ENCODE measurements at regions not wholly inside any gene's neighbourhood (a gene's known extent, or its start where the extent isn't known, plus 50 kb on each side); places are given as distances from the start of the nearest gene placed in this dataset.

DNA sequence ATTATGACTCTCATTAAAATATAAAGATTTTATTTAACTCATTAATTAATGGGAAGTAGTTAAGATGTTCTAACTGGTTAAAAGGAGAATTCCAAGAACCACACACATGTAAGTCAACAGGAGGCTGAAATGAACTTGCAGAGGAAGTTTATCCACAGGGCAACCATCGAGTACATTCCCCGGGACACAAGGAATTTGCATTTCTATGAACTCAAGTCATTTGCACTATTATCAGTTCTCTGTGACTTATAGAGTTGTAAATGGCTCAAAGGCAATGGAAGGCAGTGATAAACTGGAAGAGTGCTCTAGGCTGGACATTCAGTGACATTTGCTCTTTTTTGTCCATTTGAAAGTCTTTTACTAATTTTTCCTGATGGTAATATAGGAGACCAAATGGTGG, 97.4 kb downstream of the SNX5 start:
- Histone ChIP-seq H3K27ac (no peak overlapping the region), H3K4me3 (no peak overlapping the region), H3K36me3 (no peaks in the 10 kb centered on the region), H3K4me1 (peaks cover 3 to 42% (median 31%) of the 10 kb centered on the region in 4 donors), H3K9me3 (no peaks in the 10 kb centered on the region), H3K27me3 (no peaks in the 10 kb centered on the region)
- TF ChIP-seq CTCF (IDR thresholded peaks at IDR 0.05) (no peak), EP300 (IDR thresholded peaks at IDR 0.05) (no peak), POLR2AphosphoS5 (IDR thresholded peaks at IDR 0.05) (no peak), POLR2A (IDR thresholded peaks at IDR 0.05) (no peak)
- 74 to 82% methylated on average over 2 of the region's 2 CpGs for WGBS, 2 donors
- intact Hi-C loops (cut with DNase I), result loop anchor here (5.0 kb wide), 1 partner anchor 64 kb away; no protein-coding TSS in a partner anchor
- no peak for DNase-seq

GRCh38 chr20:17870086-17870740, 98.4 kb downstream of the SNX5 start:
- DNase-seq, result no peak
- no peaks in the 10 kb centered on the region for H3K27me3 ChIP-seq
- H3K9me3 ChIP-seq, result no peaks in the 10 kb centered on the region
- intact Hi-C loops (cut with DNase I), result loop anchor here (5.0 kb wide), 1 partner anchor 63 kb away; no protein-coding TSS in a partner anchor
- peak overlapping the region in 2 of 4 donors; percentile 20 to 22 for H3K4me3 ChIP-seq
- 82 to 88% methylated on average over 17 of the region's 17 CpGs for WGBS, 2 donors
- H3K27ac ChIP-seq, result peak overlapping the region in 3 of 4 donors; percentile 17 to 57 (median 30)
- H3K4me1 ChIP-seq, result peaks cover 3 to 33% (median 21%) of the 10 kb centered on the region in 4 donors
- no peaks in the 10 kb centered on the region for H3K36me3 ChIP-seq
- no peak for TF ChIP-seq EP300 (IDR thresholded peaks at IDR 0.05)
- TF ChIP-seq POLR2A (IDR thresholded peaks at IDR 0.05), result no peak
- TF ChIP-seq POLR2AphosphoS5 (IDR thresholded peaks at IDR 0.05), result no peak
- no peak for TF ChIP-seq CTCF (IDR thresholded peaks at IDR 0.05)

DNA sequence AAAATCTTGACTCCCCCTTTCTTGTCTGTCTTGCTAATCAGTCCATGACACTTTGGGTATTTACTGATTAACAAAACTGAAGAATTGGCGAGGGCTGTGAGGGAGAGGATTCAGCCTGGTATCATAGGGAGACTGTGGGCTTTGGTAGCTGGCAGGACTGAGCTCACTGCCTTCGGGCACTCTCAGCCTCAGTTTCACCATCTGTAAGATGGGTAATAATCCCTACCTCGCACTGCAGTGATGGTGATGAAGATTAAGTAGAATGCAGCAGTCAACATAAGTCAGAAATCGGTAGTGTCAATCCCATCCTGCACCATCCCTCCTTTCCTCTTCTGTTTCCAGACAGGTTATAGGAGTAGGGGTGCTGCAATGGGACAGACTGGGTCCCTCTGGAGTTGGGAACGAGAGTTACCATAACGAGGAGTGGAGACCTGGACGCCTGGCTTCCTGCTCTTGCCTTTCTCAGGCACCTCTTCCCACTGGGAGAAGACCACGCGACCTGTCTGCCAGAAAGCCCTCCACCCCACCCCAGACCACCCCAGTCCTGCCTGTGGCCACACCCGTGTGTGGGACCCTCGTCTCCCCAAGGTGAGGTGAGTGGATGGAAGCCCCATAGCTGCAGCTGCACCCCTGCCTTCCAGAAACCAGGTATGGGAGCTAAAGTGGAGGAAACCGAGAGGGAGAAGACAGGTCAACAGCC, 99.1 kb downstream of the SNX5 start:
- DNase-seq, result no peak
- peak overlapping the region in 3 of 4 donors; percentile 17 to 57 (median 30) for H3K27ac ChIP-seq
- TF ChIP-seq POLR2AphosphoS5 (IDR thresholded peaks at IDR 0.05), result no peak
- no peak for TF ChIP-seq CTCF (IDR thresholded peaks at IDR 0.05)
- no peak for TF ChIP-seq POLR2A (IDR thresholded peaks at IDR 0.05)
- no peak for TF ChIP-seq EP300 (IDR thresholded peaks at IDR 0.05)
- peak overlapping the region in 2 of 4 donors; percentile 20 to 22 for H3K4me3 ChIP-seq
- 85 to 87% methylated on average over 12 of the region's 12 CpGs for WGBS, 2 donors
- H3K36me3 ChIP-seq, result no peaks in the 10 kb centered on the region
- H3K9me3 ChIP-seq, result no peaks in the 10 kb centered on the region
- intact Hi-C loops (cut with DNase I), result no loop called here
- H3K4me1 ChIP-seq, result peaks cover under 1 to 25% (median 14%) of the 10 kb centered on the region in 4 donors
- no peaks in the 10 kb centered on the region for H3K27me3 ChIP-seq

DNA sequence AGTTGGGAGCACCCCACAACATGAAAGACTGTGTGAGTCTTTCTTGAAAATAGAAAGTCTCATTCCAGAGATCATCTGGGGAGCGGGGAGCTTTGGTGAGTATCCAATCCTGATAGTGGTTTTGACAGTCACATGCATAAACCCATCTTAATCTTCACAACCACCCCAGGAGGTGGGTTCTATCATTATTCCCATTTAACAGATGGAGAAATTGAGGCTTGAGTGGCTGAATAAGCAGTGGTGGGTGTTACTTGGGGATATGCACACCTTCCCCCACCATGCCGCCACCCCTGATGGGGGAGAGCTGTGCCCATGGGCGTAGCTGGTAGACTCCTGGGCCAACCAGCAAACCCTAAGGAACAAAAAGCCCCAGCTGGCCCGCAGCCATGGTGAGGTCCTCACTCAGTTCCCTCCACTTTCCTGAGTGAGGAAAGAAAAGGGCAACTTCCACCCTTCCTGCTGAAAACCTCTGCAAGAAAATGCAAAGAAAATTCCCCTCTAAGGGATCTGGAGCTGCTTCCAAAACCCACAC, 99.8 kb downstream of the SNX5 start:
- Histone ChIP-seq H3K9me3 (no peaks in the 10 kb centered on the region), H3K4me3 (no peak overlapping the region), H3K36me3 (no peaks in the 10 kb centered on the region), H3K4me1 (peaks cover 0 to 21% (median 11%) of the 10 kb centered on the region in 4 donors), H3K27ac (no peak overlapping the region), H3K27me3 (no peaks in the 10 kb centered on the region)
- WGBS, 2 donors, result 62 to 91% methylated on average over 4 of the region's 4 CpGs
- intact Hi-C loops (cut with DNase I), result no loop called here
- no peak for TF ChIP-seq POLR2A (IDR thresholded peaks at IDR 0.05)
- TF ChIP-seq EP300 (IDR thresholded peaks at IDR 0.05), result no peak
- no peak for TF ChIP-seq CTCF (IDR thresholded peaks at IDR 0.05)
- no peak for TF ChIP-seq POLR2AphosphoS5 (IDR thresholded peaks at IDR 0.05)
- no peak for DNase-seq
